Hippocampal formation (tissue), 2 donors: ENCODE measurements at regions not wholly inside any gene's neighbourhood (a gene's known extent, or its start where the extent isn't known, plus 50 kb on each side); places are given as distances from the start of the nearest gene placed in this dataset.

Experiments
- DNase-seq, 2 donors: peaks; one replicate each; lab custom pipeline; 2025; lab: John Stamatoyannopoulos, UW

DNA sequence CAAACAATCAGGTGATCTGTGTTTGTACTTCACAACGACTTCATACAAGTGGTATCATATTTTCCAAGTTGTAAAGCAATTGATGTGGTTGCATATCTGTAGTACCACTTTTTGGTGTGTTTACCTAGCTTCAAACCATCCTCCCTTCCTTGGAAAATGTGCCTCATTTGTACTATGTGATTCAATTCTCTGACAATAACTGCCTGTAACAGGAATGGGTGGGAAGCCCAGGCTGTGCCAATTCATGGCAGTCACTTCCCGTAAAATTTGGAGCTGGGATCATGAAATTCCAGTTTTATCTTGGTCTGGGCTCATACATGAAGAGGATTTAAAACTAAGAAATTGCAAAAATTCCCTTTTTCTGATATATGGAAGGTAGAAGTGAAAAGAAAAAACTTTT is 250.1 kb downstream of the DIO2 start:
- DNase-seq: no peak

DNA sequence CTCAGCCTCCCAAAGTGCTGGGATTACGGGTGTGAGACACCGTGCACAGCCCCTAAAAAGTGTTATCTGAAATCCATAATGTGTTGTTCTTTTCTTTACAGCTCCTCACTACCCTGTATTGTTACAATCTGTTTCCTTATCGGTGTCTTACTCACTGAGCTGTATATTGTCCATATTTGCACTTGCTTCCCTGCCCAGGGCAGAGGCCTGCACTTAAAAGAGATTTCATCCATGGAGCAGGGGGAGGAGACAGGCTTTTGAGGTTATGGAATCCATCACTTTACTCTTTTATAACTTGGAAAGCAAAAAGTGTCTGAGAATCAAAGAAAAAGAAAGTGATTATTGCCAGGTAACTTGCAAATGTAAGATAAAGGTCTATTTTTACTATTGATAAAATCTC is 251.0 kb downstream of the DIO2 start:
- no peak for DNase-seq

DNA sequence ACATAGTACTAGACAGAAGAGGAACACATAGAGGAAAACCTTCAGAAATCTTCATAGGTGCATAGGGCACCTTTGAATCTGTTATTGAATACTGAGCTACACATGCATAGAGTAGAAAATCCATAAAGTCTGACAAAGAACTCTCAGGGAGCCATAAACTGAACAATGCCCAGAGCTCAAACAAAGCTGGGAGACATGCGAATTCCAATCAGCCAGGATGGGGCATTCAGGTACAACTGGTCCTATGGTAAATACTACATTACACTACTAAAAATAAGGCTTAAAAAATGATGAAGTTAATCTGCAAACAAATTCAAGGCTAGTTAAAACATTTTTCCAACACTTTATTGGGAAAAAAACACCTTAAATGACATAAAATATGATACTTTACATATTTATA is 259.7 kb downstream of the DIO2 start:
- no peak for DNase-seq

- DNase-seq: no peak
Observed at GRCh38 chr14:79949906-79950305, 261.4 kb downstream of the DIO2 start.

DNA sequence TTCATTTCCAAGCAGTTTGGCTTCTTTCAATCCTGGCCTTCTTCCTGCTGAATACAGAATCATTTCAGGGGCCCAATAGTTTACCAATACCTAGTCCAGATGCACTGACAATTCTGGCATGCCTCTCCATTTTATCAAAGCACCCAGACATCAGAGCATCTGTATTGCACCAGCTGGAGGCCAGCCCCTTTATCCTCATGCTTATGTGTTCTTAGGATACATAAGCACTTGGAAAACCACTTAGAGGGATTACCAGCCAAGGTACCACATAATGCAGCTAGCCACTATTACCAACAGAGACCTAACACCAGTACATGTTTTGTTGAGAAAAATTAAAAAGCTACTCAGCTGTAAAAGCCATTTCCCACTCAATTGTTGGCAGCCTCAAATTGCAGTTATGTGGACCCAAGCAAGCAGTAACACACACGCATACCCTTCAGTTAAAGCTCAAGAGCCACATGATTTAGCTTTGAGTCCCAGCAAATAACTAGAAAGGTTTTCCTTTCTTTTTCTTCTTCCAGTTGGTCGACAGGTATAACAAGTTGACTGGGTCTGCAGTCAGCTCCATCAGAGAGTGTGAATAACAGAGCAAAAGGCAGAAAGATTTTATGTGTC is 263.8 kb downstream of the DIO2 start:
- no peak for DNase-seq

DNA sequence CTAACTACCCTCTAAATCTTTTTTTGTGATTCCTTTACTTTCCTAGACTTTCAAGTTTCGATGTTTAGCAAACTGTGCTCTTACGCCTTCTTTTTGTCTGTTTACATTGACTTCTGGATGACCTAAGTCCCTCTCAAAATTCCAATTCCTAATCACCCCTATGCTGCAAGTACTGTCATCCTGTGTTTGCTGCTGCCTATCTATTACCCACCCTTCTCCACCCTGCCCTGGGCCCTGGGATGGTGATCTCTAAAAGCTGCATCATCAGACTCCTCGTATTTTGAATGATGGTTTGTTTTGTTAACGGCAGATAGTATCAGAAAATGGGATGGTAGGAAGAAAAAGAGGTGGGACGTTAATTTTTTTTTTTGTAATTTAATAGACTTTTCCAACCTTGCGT is 272.1 kb downstream of the DIO2 start:
- no peak for DNase-seq

- no peak for DNase-seq
Observed at GRCh38 chr14:79938185-79938584, 273.1 kb downstream of the DIO2 start.

DNA sequence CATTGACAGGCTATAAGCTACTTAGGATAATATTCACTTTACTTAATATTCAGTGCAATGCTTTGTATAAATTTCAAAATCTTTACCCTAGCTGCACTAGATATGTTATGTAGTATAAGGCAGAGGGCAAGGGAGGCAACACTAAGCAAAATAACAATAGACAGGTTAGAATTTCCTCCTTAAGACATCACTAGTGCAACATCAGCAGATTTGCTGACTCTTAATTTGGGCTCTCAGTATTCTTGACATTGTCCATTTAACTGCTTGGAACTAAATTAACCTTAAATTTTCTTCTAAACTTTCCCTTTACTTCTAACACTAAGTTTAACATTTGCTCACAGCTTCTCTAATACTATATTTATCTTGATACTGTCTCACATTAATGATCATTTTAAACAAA is 273.9 kb downstream of the DIO2 start:
- no peak for DNase-seq

GRCh38 chr14:79924551-79924950 is 286.8 kb downstream of the DIO2 start:
- DNase-seq: no peak

DNA sequence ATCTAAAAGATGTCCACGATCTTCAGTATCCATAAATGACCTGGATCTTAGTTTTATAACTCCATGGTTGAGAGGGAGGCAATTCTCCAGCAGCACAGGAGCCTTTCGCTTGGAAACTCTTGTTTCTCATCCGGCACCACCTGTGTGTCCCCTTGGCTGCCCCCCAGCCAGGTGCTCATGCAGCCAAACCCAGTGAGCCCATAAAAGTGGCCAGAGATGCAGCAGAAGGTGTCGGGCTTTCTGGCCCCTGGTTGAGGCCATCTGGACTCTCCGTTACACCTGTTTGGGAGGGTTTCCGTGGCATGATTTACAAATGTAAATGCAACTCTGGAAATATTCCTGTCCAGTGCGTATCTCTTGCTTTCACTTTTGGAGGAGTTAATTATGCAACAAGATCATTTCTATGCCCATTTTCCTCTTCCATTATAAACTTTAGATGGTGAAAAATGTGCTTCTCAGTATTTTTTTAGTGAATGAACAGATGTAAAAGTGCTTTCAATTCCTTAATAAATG is 291.1 kb downstream of the DIO2 start:
- no peak for DNase-seq
